ENCODE measurements at regions not wholly inside any gene's neighbourhood (a gene's known extent, or its start where the extent isn't known, plus 50 kb on each side); places are given as distances from the start of the nearest gene placed in this dataset.

- in situ Hi-C loops (cut with MboI) = no loop called here
- DNase-seq (ENCODE audit: extremely low read depth in 1 of 4, low spot score in 3 of 4) (no peak), FAIRE-seq (no peak), ATAC-seq (no peak)
- BruUV-seq (replicated peaks) = no TSS peak
- intact Hi-C loops (cut with micrococcal nuclease) = no loop called here
- no peaks in the 10 kb centered on the region for H3K4me1 ChIP-seq (replicated peaks in 1 of 2; ENCODE audit: control insufficient read depth in 2 of 2, insufficient read depth in 2 of 2, low read length in 2 of 2)
- no peaks in the 10 kb centered on the region for H3K27me3 ChIP-seq (ENCODE audit: control insufficient read depth in 2 of 2, insufficient read depth in 2 of 2, low read length in 2 of 2)
- WGBS (ENCODE audit: insufficient coverage, low coverage, missing lambda C conversion rate) = 0% methylated on average over 8 of the region's 8 CpGs
- H3K9me3 ChIP-seq (replicated peaks; ENCODE audit: control insufficient read depth, insufficient read depth, low read depth, low read length) = no peaks in the 10 kb centered on the region
- H4K20me1 ChIP-seq (replicated peaks; ENCODE audit: control insufficient read depth, insufficient read depth, low read length) = no peaks in the 10 kb centered on the region
- no peaks in the 10 kb centered on the region for H3K9me1 ChIP-seq (ENCODE audit: control insufficient read depth, insufficient read depth, low read length)
- H3K79me2 ChIP-seq (ENCODE audit: control insufficient read depth, insufficient read depth, low read length) = no peaks in the 10 kb centered on the region
- H3K27ac ChIP-seq (ENCODE audit: extremely low read depth, low read depth, low read length) = no peak overlapping the region
- H3K4me3 ChIP-seq = no peak overlapping the region
- no peak overlapping the region for H3K4me2 ChIP-seq (ENCODE audit: insufficient read depth, low read length)
- no peak overlapping the region for H3K9ac ChIP-seq (ENCODE audit: insufficient read depth in 1 of 2, low read depth in 2 of 2, low read length in 2 of 2)
- no peak for TF ChIP-seq FOXA3 (CRISPR knock-in tag; conservative IDR thresholded peaks at IDR 0.05 in 1 of 2, IDR thresholded peaks at IDR 0.05 in 1 of 2)
- TF ChIP-seq ZNF583 (CRISPR knock-in tag; IDR thresholded peaks at IDR 0.05) = no peak
- no peak for TF ChIP-seq HMBOX1 (IDR thresholded peaks at IDR 0.05)
- no peak for TF ChIP-seq DPF2 (IDR thresholded peaks at IDR 0.05)
- TF ChIP-seq ILF3 (IDR thresholded peaks at IDR 0.05; ENCODE audit: borderline replicate concordance) = no peak
- no peak for TF ChIP-seq ZBTB9 (CRISPR knock-in tag; IDR thresholded peaks at IDR 0.05)
- POLR2A ChIA-PET = interaction anchor here (0.6 kb wide), 1 partner anchor 244 kb away, joined by 3 read pairs; no protein-coding TSS in a partner anchor
- no peaks in the 10 kb centered on the region for H3K36me3 ChIP-seq (ENCODE audit: control insufficient read depth, insufficient read depth, low read length)
- CTCF ChIA-PET (ENCODE audit: low intra/inter-chr PET ratio) = no interaction called here
- H2AFZ ChIP-seq (ENCODE audit: low read depth, low read length) = no peak overlapping the region
These were observed 59.7 kb upstream of the IL15 start for GRCh38 chr4:141576585-141577110.
